ENCODE measurements at regions not wholly inside any gene's neighbourhood (a gene's known extent, or its start where the extent isn't known, plus 50 kb on each side); places are given as distances from the start of the nearest gene placed in this dataset.

DNA sequence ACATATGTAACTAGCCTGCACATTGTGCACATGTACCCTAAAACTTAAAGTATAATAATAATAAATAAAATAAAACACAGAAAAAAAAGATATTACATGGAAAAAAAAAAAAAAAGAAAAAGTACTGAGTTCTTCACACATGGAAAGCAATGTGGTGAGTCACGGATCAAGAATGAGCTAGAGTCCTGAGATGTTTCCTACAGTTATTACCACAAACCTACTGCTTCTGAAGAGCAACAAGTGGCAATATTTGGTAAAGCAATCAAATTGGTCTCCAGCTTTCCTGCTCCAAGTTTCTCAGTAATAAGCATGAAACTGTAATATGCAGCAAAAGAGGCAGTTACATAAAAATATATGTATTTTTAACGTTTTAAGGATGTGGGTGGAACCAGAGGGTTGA lies 223.3 kb upstream of the SALL1 start:
- Histone ChIP-seq H3K27me3 (ENCODE audit: insufficient read depth, low read depth) (no peaks in the 10 kb centered on the region), H3K36me3 (ENCODE audit: low read depth) (no peaks in the 10 kb centered on the region), H3K4me2 (no peak overlapping the region), H3F3A (ENCODE audit: insufficient read depth, low read depth) (no peaks in the 10 kb centered on the region), H4K20me1 (ENCODE audit: insufficient read depth) (no peaks in the 10 kb centered on the region), H2AFZ (no peak overlapping the region), H3K9me3 (ENCODE audit: insufficient read depth, low read depth) (no peaks in the 10 kb centered on the region), H3K27ac (no peak overlapping the region), H3K4me1 (replicated peaks; ENCODE audit: insufficient read depth) (no peaks in the 10 kb centered on the region), H3K9me2 (ENCODE audit: insufficient read depth) (no peaks in the 10 kb centered on the region), H3K4me3 (no peak overlapping the region), H3K79me2 (ENCODE audit: low read depth) (no peaks in the 10 kb centered on the region)
- intact Hi-C loops (cut with micrococcal nuclease; ENCODE audit: unreplicated experiment): no loop called here
- DNase-seq: no peak
- BruUV-seq (replicated peaks): no TSS peak
- ChIA-PET POLR2A (ENCODE audit: unreplicated experiment) (no interaction called here), CTCF (no interaction called here)
- TF ChIP-seq EZH2 (IDR thresholded peaks at IDR 0.05; ENCODE audit: low read depth): no peak
- TF ChIP-seq, protein P1, sequence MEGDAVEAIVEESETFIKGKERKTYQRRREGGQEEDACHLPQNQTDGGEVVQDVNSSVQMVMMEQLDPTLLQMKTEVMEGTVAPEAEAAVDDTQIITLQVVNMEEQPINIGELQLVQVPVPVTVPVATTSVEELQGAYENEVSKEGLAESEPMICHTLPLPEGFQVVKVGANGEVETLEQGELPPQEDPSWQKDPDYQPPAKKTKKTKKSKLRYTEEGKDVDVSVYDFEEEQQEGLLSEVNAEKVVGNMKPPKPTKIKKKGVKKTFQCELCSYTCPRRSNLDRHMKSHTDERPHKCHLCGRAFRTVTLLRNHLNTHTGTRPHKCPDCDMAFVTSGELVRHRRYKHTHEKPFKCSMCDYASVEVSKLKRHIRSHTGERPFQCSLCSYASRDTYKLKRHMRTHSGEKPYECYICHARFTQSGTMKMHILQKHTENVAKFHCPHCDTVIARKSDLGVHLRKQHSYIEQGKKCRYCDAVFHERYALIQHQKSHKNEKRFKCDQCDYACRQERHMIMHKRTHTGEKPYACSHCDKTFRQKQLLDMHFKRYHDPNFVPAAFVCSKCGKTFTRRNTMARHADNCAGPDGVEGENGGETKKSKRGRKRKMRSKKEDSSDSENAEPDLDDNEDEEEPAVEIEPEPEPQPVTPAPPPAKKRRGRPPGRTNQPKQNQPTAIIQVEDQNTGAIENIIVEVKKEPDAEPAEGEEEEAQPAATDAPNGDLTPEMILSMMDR (conservative IDR thresholded peaks at IDR 0.05): no peak

DNA sequence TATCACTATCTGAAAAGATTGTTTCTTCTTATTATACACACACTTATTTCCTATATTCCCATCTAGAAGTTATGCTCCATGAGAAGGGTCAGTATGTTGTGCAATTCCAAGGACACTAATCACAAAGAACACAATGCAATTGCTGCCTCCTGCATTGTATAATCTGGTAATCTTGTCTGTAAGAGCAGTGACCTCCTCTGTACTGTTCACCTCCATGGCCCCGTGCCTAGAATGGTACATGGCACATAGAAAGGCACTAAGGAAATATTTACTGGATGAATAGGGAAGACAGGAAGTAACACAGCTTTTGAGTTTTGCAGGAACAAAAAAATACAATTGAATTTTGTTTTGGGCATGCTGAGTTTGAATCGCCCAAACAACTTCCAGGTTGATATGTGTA lies 214.6 kb upstream of the SALL1 start:
- intact Hi-C loops (cut with micrococcal nuclease; ENCODE audit: unreplicated experiment): no loop called here
- H2AFZ ChIP-seq: no peak overlapping the region
- H3K9me3 ChIP-seq (ENCODE audit: insufficient read depth, low read depth): no peaks in the 10 kb centered on the region
- no peaks in the 10 kb centered on the region for H3F3A ChIP-seq (ENCODE audit: insufficient read depth, low read depth)
- H4K20me1 ChIP-seq (ENCODE audit: insufficient read depth): no peaks in the 10 kb centered on the region
- H3K27me3 ChIP-seq (ENCODE audit: insufficient read depth, low read depth): peaks cover 4% of the 10 kb centered on the region; the same call in 1 of the 2 replicates
- H3K36me3 ChIP-seq (ENCODE audit: low read depth): no peaks in the 10 kb centered on the region
- no peaks in the 10 kb centered on the region for H3K4me1 ChIP-seq (replicated peaks; ENCODE audit: insufficient read depth)
- TF ChIP-seq, protein P1 (conservative IDR thresholded peaks at IDR 0.05): no peak
- no peak for TF ChIP-seq EZH2 (IDR thresholded peaks at IDR 0.05; ENCODE audit: low read depth)
- CTCF ChIA-PET: no interaction called here
- POLR2A ChIA-PET (ENCODE audit: unreplicated experiment): no interaction called here
- H3K9me2 ChIP-seq (ENCODE audit: insufficient read depth): no peaks in the 10 kb centered on the region
- BruUV-seq (replicated peaks): no TSS peak
- no peaks in the 10 kb centered on the region for H3K79me2 ChIP-seq (ENCODE audit: low read depth)
- no peak overlapping the region for H3K4me3 ChIP-seq
- no peak overlapping the region for H3K4me2 ChIP-seq
- no peak for DNase-seq
- H3K27ac ChIP-seq: no peak overlapping the region

DNA sequence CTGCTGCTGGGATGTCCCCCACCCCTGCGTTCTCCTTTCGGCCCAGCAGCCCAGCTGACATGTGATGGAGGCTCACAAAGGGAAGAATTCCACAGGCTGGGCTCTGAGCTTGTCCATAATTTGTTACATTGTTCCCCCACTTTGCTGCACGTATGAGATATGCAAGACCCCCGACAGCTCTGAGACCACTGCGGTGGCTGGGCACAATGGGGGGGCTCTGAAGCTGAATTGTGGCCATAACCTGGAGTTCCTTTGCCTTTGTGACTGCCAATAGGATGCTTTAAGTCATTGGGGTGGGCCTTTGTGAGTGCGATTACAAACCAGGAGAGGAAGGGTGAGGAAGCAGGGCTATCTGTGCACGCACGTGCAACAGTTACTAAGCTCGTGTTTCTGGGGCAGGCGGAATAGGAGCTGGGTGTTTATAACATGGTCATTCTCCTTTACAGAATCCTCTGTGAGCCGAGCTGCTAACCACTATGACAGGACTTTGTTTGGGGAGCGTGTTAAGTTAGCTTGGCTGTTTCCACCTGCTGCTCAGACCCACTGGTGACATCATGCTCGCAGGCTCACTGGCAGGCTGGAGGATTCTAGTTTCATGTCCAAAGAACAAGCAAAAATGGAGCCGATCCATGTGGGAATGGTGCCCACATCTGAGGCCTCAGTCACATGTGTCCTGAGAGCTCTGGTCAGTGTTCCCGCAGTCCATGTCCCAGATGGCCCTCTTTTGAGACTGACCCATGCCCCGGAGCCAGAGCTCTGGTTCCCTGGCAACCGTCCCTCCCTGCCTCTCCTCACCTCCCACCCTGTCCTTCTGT lies 208.3 kb upstream of the SALL1 start:
- Histone ChIP-seq H3K4me1 (replicated peaks; ENCODE audit: insufficient read depth) (no peaks in the 10 kb centered on the region), H3K79me2 (ENCODE audit: low read depth) (no peaks in the 10 kb centered on the region), H2AFZ (no peak overlapping the region), H4K20me1 (ENCODE audit: insufficient read depth) (no peaks in the 10 kb centered on the region), H3F3A (ENCODE audit: insufficient read depth, low read depth) (no peaks in the 10 kb centered on the region), H3K36me3 (ENCODE audit: low read depth) (no peaks in the 10 kb centered on the region), H3K4me3 (no peak overlapping the region), H3K27me3 (ENCODE audit: insufficient read depth, low read depth) (peaks cover 4% of the 10 kb centered on the region), H3K9me2 (ENCODE audit: insufficient read depth) (no peaks in the 10 kb centered on the region), H3K9me3 (ENCODE audit: insufficient read depth, low read depth) (no peaks in the 10 kb centered on the region), H3K27ac (no peak overlapping the region), H3K4me2 (no peak overlapping the region)
- no peak for TF ChIP-seq EZH2 (IDR thresholded peaks at IDR 0.05; ENCODE audit: low read depth)
- TF ChIP-seq, protein P1 (conservative IDR thresholded peaks at IDR 0.05): no peak
- intact Hi-C loops (cut with micrococcal nuclease; ENCODE audit: unreplicated experiment): no loop called here
- BruUV-seq (replicated peaks): no TSS peak
- no peak for DNase-seq
- POLR2A ChIA-PET (ENCODE audit: unreplicated experiment): no interaction called here
- CTCF ChIA-PET: no interaction called here
